BE2C (cell line): ENCODE measurements at regions not wholly inside any gene's neighbourhood (a gene's known extent, or its start where the extent isn't known, plus 50 kb on each side); places are given as distances from the start of the nearest gene placed in this dataset.

Source experiments
- DNase-seq: peaks from one replicate; pipeline ENCODE4 v3.0.0-alpha.2; 2020
- H3K27me3 ChIP-seq: fragments of 250-450 bp; sonication (Bioruptor Pico); 2 replicates; pipeline ENCODE4 v1.5.1; 2020; ENCODE audit warnings: mild to moderate bottlenecking
- H3K36me3 ChIP-seq: fragments of 250-450 bp; sonication (Bioruptor Pico); 2 replicates; pipeline ENCODE4 v1.5.1; 2020; ENCODE audit warnings: mild to moderate bottlenecking
- H3K4me1 ChIP-seq: fragments of 250-450 bp; sonication (Bioruptor Pico); 2 replicates; pipeline ENCODE4 v1.5.1; 2020
- H3K4me3 ChIP-seq: 2 replicates; pipeline ENCODE4 v1.5.1; 2011; ENCODE audit warnings: low read depth, low read length
- H3K9me3 ChIP-seq: fragments of 250-450 bp; sonication (Bioruptor Pico); 2 replicates; pipeline ENCODE4 v1.5.1; 2020
- TF ChIP-seq, protein P1 (sequence below): IDR thresholded peaks from 2 replicates; pipeline ENCODE4 v1.5.1; 2012; ENCODE audit warnings: mild to moderate bottlenecking, low read depth, low read length

GRCh38 chr5:10124287-10124686 lies 125.4 kb downstream of the ATPSCKMT start:
- no peaks in the 10 kb centered on the region for H3K9me3 ChIP-seq
- TF ChIP-seq, protein P1, sequence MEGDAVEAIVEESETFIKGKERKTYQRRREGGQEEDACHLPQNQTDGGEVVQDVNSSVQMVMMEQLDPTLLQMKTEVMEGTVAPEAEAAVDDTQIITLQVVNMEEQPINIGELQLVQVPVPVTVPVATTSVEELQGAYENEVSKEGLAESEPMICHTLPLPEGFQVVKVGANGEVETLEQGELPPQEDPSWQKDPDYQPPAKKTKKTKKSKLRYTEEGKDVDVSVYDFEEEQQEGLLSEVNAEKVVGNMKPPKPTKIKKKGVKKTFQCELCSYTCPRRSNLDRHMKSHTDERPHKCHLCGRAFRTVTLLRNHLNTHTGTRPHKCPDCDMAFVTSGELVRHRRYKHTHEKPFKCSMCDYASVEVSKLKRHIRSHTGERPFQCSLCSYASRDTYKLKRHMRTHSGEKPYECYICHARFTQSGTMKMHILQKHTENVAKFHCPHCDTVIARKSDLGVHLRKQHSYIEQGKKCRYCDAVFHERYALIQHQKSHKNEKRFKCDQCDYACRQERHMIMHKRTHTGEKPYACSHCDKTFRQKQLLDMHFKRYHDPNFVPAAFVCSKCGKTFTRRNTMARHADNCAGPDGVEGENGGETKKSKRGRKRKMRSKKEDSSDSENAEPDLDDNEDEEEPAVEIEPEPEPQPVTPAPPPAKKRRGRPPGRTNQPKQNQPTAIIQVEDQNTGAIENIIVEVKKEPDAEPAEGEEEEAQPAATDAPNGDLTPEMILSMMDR, result no peak
- H3K36me3 ChIP-seq, result no peaks in the 10 kb centered on the region
- no peaks in the 10 kb centered on the region for H3K27me3 ChIP-seq
- H3K4me1 ChIP-seq, result no peaks in the 10 kb centered on the region
- no peak for DNase-seq
- no peak overlapping the region for H3K4me3 ChIP-seq

DNA sequence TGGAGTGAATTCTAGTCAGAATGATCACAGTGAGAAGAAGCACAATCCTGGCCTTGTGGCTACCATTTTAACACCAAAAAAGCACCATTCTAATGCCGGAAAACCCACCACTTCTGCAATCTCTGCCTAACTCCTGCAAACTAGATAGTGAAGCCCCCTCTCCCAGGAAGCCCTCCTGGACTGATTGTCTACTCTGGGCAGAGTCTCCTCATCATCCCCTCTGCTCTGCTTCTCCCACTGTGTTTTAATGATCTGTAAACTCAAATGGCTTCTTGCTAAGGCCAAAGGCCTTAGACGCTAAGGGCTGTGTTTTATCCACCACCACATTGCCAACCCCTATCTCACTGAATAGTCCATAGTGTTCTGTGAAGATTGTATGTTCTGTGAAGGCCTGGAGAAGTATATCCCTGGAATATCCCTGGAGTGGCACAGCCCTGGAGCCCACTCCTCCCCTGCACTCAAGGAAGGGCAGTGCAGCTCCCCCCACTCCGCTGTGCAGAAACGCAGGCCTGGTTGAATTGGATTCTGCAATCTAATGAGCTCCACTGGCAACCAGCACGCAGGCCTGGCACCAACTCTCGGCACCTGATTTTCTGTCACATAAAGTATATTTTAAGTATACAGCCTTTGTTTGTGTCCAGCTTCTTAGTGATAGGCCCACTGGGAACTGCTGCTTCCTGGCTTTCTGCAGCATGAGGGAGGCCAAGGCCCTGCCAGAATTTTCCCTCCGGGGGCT lies 126.3 kb downstream of the ATPSCKMT start:
- no peaks in the 10 kb centered on the region for H3K27me3 ChIP-seq
- no peak for DNase-seq
- H3K4me3 ChIP-seq, result no peak overlapping the region
- no peaks in the 10 kb centered on the region for H3K4me1 ChIP-seq
- TF ChIP-seq, protein P1, result no peak
- H3K9me3 ChIP-seq, result no peaks in the 10 kb centered on the region
- H3K36me3 ChIP-seq, result no peaks in the 10 kb centered on the region

GRCh38 chr5:10122076-10122726 lies 127.5 kb downstream of the ATPSCKMT start:
- no peaks in the 10 kb centered on the region for H3K4me1 ChIP-seq

DNA sequence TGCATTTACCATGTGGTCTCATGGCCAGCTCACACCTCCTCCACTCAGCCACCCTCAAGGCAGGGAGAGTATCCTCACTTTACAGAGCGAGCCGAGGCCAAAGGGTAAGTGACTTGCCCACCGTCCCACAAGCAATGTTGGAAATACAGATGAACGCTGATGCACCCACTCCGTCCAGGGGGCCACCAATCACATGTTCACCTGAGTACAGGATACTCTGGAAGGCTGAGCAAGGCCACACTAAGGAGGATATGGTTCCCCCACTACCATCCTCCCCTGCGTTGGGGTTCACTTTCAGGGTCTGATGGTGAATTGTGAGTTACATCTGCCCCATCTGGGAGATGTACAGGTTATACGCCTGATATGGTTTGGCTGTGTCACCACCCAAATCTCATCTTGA lies 128.8 kb downstream of the ATPSCKMT start:
- Histone ChIP-seq H3K36me3 (no peaks in the 10 kb centered on the region), H3K9me3 (no peaks in the 10 kb centered on the region), H3K4me1 (no peaks in the 10 kb centered on the region), H3K4me3 (no peak overlapping the region), H3K27me3 (no peaks in the 10 kb centered on the region)
- TF ChIP-seq, protein P1, result no peak
- DNase-seq, result no peak

More at GRCh38 chr5:10122076-10122726, 127.5 kb downstream of the ATPSCKMT start:
- DNase-seq, result no peak
- H3K36me3 ChIP-seq, result no peaks in the 10 kb centered on the region
- H3K4me3 ChIP-seq, result no peak overlapping the region
- H3K9me3 ChIP-seq, result no peaks in the 10 kb centered on the region
- TF ChIP-seq, protein P1, result no peak
- no peaks in the 10 kb centered on the region for H3K27me3 ChIP-seq

GRCh38 chr5:10118150-10118549 lies 131.5 kb downstream of the ATPSCKMT start:
- H3K4me1 ChIP-seq, result no peaks in the 10 kb centered on the region
- DNase-seq, result no peak
- TF ChIP-seq, protein P1, result no peak
- no peaks in the 10 kb centered on the region for H3K27me3 ChIP-seq
- no peaks in the 10 kb centered on the region for H3K9me3 ChIP-seq
- H3K36me3 ChIP-seq, result no peaks in the 10 kb centered on the region
- H3K4me3 ChIP-seq, result no peak overlapping the region

DNA sequence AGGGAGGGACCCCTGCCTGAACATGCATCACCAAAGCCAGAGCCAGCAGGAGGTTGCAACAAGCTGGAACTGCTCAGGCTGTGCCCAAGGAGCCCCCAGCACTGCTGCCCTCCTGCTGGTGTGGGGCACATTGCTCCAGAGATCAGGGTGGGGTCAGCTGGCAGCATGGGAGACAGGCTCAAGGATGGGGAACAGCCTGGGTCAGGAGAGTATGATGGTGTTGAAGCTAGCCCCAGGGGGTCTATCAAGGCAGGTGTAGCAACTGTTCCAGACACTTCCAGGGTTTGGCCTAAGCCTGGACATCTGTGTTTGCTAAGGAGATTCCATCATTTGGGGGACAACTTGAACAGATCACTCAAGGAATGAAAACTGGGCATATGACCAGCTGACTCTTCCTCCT lies 133.1 kb downstream of the ATPSCKMT start:
- Histone ChIP-seq H3K4me1 (no peaks in the 10 kb centered on the region), H3K27me3 (no peaks in the 10 kb centered on the region), H3K36me3 (no peaks in the 10 kb centered on the region), H3K4me3 (no peak overlapping the region), H3K9me3 (no peaks in the 10 kb centered on the region)
- TF ChIP-seq, protein P1, result no peak
- DNase-seq, result no peak
